Osteocyte (in vitro differentiated cells): ENCODE measurements at regions not wholly inside any gene's neighbourhood (a gene's known extent, or its start where the extent isn't known, plus 50 kb on each side); places are given as distances from the start of the nearest gene placed in this dataset.

Experiments used
- DNase-seq: peaks from one replicate; pipeline ENCODE4 v3.0.0; 2021; ENCODE audit warnings: mixed read lengths; ENCODE audit not compliant: unreplicated experiment; ENCODE audit errors: extremely low spot score
- H3K27ac Mint-ChIP-seq: one replicate; pipeline ENCODE4 v1.8.0; 2021; ENCODE audit warnings: mild to moderate bottlenecking, mixed read lengths; ENCODE audit not compliant: unreplicated experiment
- H3K27me3 Mint-ChIP-seq: one replicate; pipeline ENCODE4 v1.8.0; 2021; ENCODE audit warnings: mixed read lengths; ENCODE audit not compliant: unreplicated experiment
- H3K36me3 Mint-ChIP-seq: one replicate; pipeline ENCODE4 v1.8.0; 2021; ENCODE audit warnings: mixed read lengths; ENCODE audit not compliant: unreplicated experiment
- H3K4me1 Mint-ChIP-seq: one replicate; pipeline ENCODE4 v1.8.0; 2021; ENCODE audit warnings: mixed read lengths; ENCODE audit not compliant: unreplicated experiment
- H3K4me3 Mint-ChIP-seq: one replicate; pipeline ENCODE4 v1.8.0; 2021; ENCODE audit warnings: mild to moderate bottlenecking, moderate library complexity, mixed read lengths; ENCODE audit not compliant: unreplicated experiment
- H3K9me3 Mint-ChIP-seq: one replicate; pipeline ENCODE4 v1.8.0; 2021; ENCODE audit warnings: mixed read lengths; ENCODE audit not compliant: unreplicated experiment
- CTCF ChIP-seq: fragments of 200-600 bp; sonication (generic); IDR thresholded peaks from 2 replicates; pipeline ENCODE4 v1.5.0; 2021; ENCODE audit warnings: antibody characterized with exemption, mild to moderate bottlenecking, moderate library complexity

GRCh38 chr11:32005786-32006416, 85.0 kb upstream of the RCN1 start:
- H3K9me3 Mint-ChIP-seq: no peaks in the 10 kb centered on the region
- H3K4me3 Mint-ChIP-seq: no peak overlapping the region
- no peaks in the 10 kb centered on the region for H3K36me3 Mint-ChIP-seq
- H3K27me3 Mint-ChIP-seq: peaks cover 60% of the 10 kb centered on the region
- DNase-seq: no peak
- no peak overlapping the region for H3K27ac Mint-ChIP-seq
- no peaks in the 10 kb centered on the region for H3K4me1 Mint-ChIP-seq
- no peak for TF ChIP-seq CTCF

- H3K36me3 Mint-ChIP-seq: no peaks in the 10 kb centered on the region
- no peaks in the 10 kb centered on the region for H3K4me1 Mint-ChIP-seq
- no peak overlapping the region for H3K27ac Mint-ChIP-seq
- H3K9me3 Mint-ChIP-seq: no peaks in the 10 kb centered on the region
- H3K4me3 Mint-ChIP-seq: no peak overlapping the region
- H3K27me3 Mint-ChIP-seq: peaks cover 55% of the 10 kb centered on the region
- TF ChIP-seq CTCF: no peak
- DNase-seq: no peak
These were observed 87.5 kb upstream of the RCN1 start for GRCh38 chr11:32003335-32003734.

GRCh38 chr11:32002311-32002710, 88.6 kb upstream of the RCN1 start:
- Mint-ChIP-seq H3K27me3 (peaks cover 57% of the 10 kb centered on the region), H3K4me3 (no peak overlapping the region), H3K36me3 (no peaks in the 10 kb centered on the region), H3K9me3 (no peaks in the 10 kb centered on the region), H3K27ac (no peak overlapping the region), H3K4me1 (no peaks in the 10 kb centered on the region)
- no peak for DNase-seq
- TF ChIP-seq CTCF: no peak

GRCh38 chr11:31997955-31998354, 92.9 kb upstream of the RCN1 start:
- peaks cover 52% of the 10 kb centered on the region for H3K27me3 Mint-ChIP-seq
- H3K36me3 Mint-ChIP-seq: no peaks in the 10 kb centered on the region

More at GRCh38 chr11:31997955-31998354, 92.9 kb upstream of the RCN1 start:
- H3K4me3 Mint-ChIP-seq: no peak overlapping the region
- no peak for TF ChIP-seq CTCF
- no peaks in the 10 kb centered on the region for H3K4me1 Mint-ChIP-seq
- DNase-seq: no peak
- H3K9me3 Mint-ChIP-seq: no peaks in the 10 kb centered on the region
- no peak overlapping the region for H3K27ac Mint-ChIP-seq
